ENCODE measurements at regions not wholly inside any gene's neighbourhood (a gene's known extent, or its start where the extent isn't known, plus 50 kb on each side); places are given as distances from the start of the nearest gene placed in this dataset.

DNA sequence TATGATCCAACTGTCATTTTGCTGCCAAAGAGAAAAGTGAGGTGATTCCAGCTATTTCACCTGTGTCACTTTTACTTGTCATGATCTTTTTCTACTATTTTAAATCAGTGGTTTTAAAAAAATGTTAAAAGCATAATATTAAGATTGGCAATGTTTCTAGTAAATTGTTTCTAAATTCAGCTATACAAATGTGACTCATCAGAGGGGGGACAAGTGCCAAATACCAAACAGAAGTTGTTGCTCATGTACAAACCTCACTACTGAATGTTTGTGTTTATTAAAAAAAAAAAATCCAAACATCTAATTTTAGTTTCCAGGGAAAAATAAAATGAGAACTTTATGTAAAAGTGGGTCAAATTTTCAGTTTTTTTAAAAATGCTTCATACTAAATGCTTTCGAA lies 346.2 kb upstream of the SNX7 start:
- TF ChIP-seq CTCF (IDR thresholded peaks at IDR 0.05; ENCODE audit: insufficient read depth, low read length) (no peak), POLR2AphosphoS5 (IDR thresholded peaks at IDR 0.05; ENCODE audit: low read depth) (no peak), GABPA (IDR thresholded peaks at IDR 0.05; ENCODE audit: low read depth) (no peak)
